NT2/D1 (cell line): ENCODE measurements at regions not wholly inside any gene's neighbourhood (a gene's known extent, or its start where the extent isn't known, plus 50 kb on each side); places are given as distances from the start of the nearest gene placed in this dataset.

Experiments
- DNase-seq: peaks from one replicate; pipeline ENCODE4 v3.0.0-alpha.2; 2011; ENCODE audit warnings: low read depth, low spot score
- H3K27me3 ChIP-seq: 2 replicates; pipeline ENCODE4 v1.6.0; 2011; ENCODE audit warnings: mild to moderate bottlenecking; ENCODE audit not compliant: insufficient read length, insufficient read depth
- H3K36me3 ChIP-seq: 2 replicates; pipeline ENCODE4 v1.6.1; 2011; ENCODE audit warnings: mild to moderate bottlenecking, low read length, mixed read lengths; ENCODE audit not compliant: insufficient read depth, insufficient read length
- H3K4me1 ChIP-seq: 2 replicates; pipeline ENCODE4 v1.5.1; 2011; ENCODE audit not compliant: insufficient read depth, insufficient read length
- H3K4me3 ChIP-seq: 2 replicates; pipeline ENCODE4 v1.5.1; 2011; ENCODE audit warnings: low read depth; ENCODE audit not compliant: insufficient read length
- H3K9ac ChIP-seq: 2 replicates; pipeline ENCODE4 v1.6.0; 2011; ENCODE audit warnings: low read depth; ENCODE audit not compliant: insufficient read length
- H3K9me3 ChIP-seq: 2 replicates; pipeline ENCODE4 v1.5.1; 2011; ENCODE audit warnings: mild to moderate bottlenecking, low read length; ENCODE audit not compliant: insufficient read depth
- SUZ12 ChIP-seq: IDR thresholded peaks from 2 replicates; pipeline ENCODE4 v1.6.1; 2011; ENCODE audit not compliant: insufficient read length, insufficient read depth; ENCODE audit errors: extremely low read depth
- YY1 ChIP-seq: IDR thresholded peaks from 2 replicates; pipeline ENCODE4 v1.6.1; 2011; ENCODE audit not compliant: insufficient read length, insufficient read depth
- ZNF274 ChIP-seq: IDR thresholded peaks from 2 replicates; pipeline ENCODE4 v1.6.1; 2011; ENCODE audit warnings: mild to moderate bottlenecking, low read depth, low read length

GRCh38 chr15:69555080-69555479 is 102.5 kb downstream of the RPLP1 start:
- no peak overlapping the region for H3K9ac ChIP-seq
- no peak for DNase-seq
- H3K27me3 ChIP-seq: no peaks in the 10 kb centered on the region
- no peak overlapping the region for H3K4me3 ChIP-seq
- no peaks in the 10 kb centered on the region for H3K36me3 ChIP-seq
- no peak for TF ChIP-seq SUZ12
- no peak for TF ChIP-seq YY1
- TF ChIP-seq ZNF274: no peak
- no peaks in the 10 kb centered on the region for H3K4me1 ChIP-seq
- peaks cover 18% of the 10 kb centered on the region for H3K9me3 ChIP-seq

- Histone ChIP-seq H3K36me3 (no peaks in the 10 kb centered on the region), H3K9me3 (peaks cover 14% of the 10 kb centered on the region), H3K4me3 (no peak overlapping the region), H3K4me1 (no peaks in the 10 kb centered on the region), H3K27me3 (no peaks in the 10 kb centered on the region), H3K9ac (no peak overlapping the region)
- no peak for DNase-seq
- TF ChIP-seq SUZ12 (no peak), YY1 (no peak), ZNF274 (no peak)
Measured at GRCh38 chr15:69556344-69556743, 103.7 kb downstream of the RPLP1 start.

GRCh38 chr15:69557020-69557706 is 104.5 kb downstream of the RPLP1 start:
- DNase-seq: no peak
- no peaks in the 10 kb centered on the region for H3K36me3 ChIP-seq
- H3K9ac ChIP-seq: no peak overlapping the region
- no peak for TF ChIP-seq YY1
- no peak for TF ChIP-seq ZNF274
- no peak for TF ChIP-seq SUZ12
- no peak overlapping the region for H3K4me3 ChIP-seq
- no peaks in the 10 kb centered on the region for H3K4me1 ChIP-seq
- H3K27me3 ChIP-seq: no peaks in the 10 kb centered on the region
- peaks cover 6% of the 10 kb centered on the region for H3K9me3 ChIP-seq

- no peaks in the 10 kb centered on the region for H3K4me1 ChIP-seq
- no peak overlapping the region for H3K4me3 ChIP-seq
- H3K27me3 ChIP-seq: no peaks in the 10 kb centered on the region
- TF ChIP-seq YY1: no peak
- TF ChIP-seq SUZ12: no peak
- TF ChIP-seq ZNF274: no peak
- no peak overlapping the region for H3K9ac ChIP-seq
- no peak for DNase-seq
- H3K36me3 ChIP-seq: no peaks in the 10 kb centered on the region
- H3K9me3 ChIP-seq: no peaks in the 10 kb centered on the region
Measured at GRCh38 chr15:69557707-69558409, 105.2 kb downstream of the RPLP1 start.

- Histone ChIP-seq H3K4me3 (no peak overlapping the region), H3K4me1 (no peaks in the 10 kb centered on the region), H3K36me3 (no peaks in the 10 kb centered on the region), H3K9me3 (no peaks in the 10 kb centered on the region), H3K9ac (no peak overlapping the region), H3K27me3 (no peaks in the 10 kb centered on the region)
- TF ChIP-seq YY1 (no peak), SUZ12 (no peak), ZNF274 (no peak)
- DNase-seq: no peak
Measured at GRCh38 chr15:69559440-69560190, 107.0 kb downstream of the RPLP1 start.

GRCh38 chr15:69561071-69561784 is 108.6 kb downstream of the RPLP1 start:
- Histone ChIP-seq H3K27me3 (no peaks in the 10 kb centered on the region), H3K9me3 (no peaks in the 10 kb centered on the region), H3K36me3 (no peaks in the 10 kb centered on the region), H3K4me1 (no peaks in the 10 kb centered on the region), H3K9ac (no peak overlapping the region), H3K4me3 (no peak overlapping the region)
- no peak for DNase-seq
- TF ChIP-seq ZNF274: no peak

GRCh38 chr15:69562116-69562515 is 109.5 kb downstream of the RPLP1 start:
- TF ChIP-seq SUZ12 (no peak), YY1 (no peak), ZNF274 (no peak)
- H3K36me3 ChIP-seq: no peaks in the 10 kb centered on the region
- no peaks in the 10 kb centered on the region for H3K4me1 ChIP-seq
- DNase-seq: no peak
- no peak overlapping the region for H3K9ac ChIP-seq
- H3K4me3 ChIP-seq: no peak overlapping the region
- no peaks in the 10 kb centered on the region for H3K9me3 ChIP-seq
- H3K27me3 ChIP-seq: no peaks in the 10 kb centered on the region
